Smooth muscle cell (in vitro differentiated cells): ENCODE measurements at regions not wholly inside any gene's neighbourhood (a gene's known extent, or its start where the extent isn't known, plus 50 kb on each side); places are given as distances from the start of the nearest gene placed in this dataset.

ENCODE experiments used
- DNase-seq: peaks from one replicate; lab custom pipeline; 2025; ENCODE audit not compliant: unreplicated experiment; lab: John Stamatoyannopoulos, UW
- H2AFZ ChIP-seq: fragments of 200-600 bp; sonication (generic); 2 replicates; pipeline ENCODE4 v1.6.0; 2016; ENCODE audit warnings: antibody characterized with exemption, low read depth, mild to moderate bottlenecking
- H3F3A ChIP-seq: fragments of 200-600 bp; sonication (generic); 2 replicates; pipeline ENCODE4 v1.6.0; 2017; ENCODE audit warnings: antibody characterized with exemption, low read depth
- H3K27ac ChIP-seq: fragments of 200-600 bp; sonication (generic); 2 replicates; pipeline ENCODE4 v1.5.1; 2016; ENCODE audit warnings: low read depth, mild to moderate bottlenecking
- H3K27me3 ChIP-seq: fragments of 200-600 bp; sonication (generic); 2 replicates; pipeline ENCODE4 v1.6.1; 2016; ENCODE audit warnings: low read depth, mild to moderate bottlenecking
- H3K36me3 ChIP-seq: fragments of 200-600 bp; sonication (generic); 2 replicates; pipeline ENCODE4 v1.5.1; 2016; ENCODE audit warnings: low read depth
- H3K4me1 ChIP-seq: fragments of 200-600 bp; sonication (generic); 2 replicates; pipeline ENCODE4 v1.5.1; 2016; ENCODE audit warnings: low read depth
- H3K4me2 ChIP-seq: fragments of 200-600 bp; sonication (generic); 2 replicates; pipeline ENCODE4 v1.6.0; 2016; ENCODE audit warnings: mild to moderate bottlenecking
- H3K4me3 ChIP-seq: fragments of 200-600 bp; sonication (generic); 2 replicates; pipeline ENCODE4 v1.5.1; 2016; ENCODE audit warnings: mild to moderate bottlenecking
- H3K79me2 ChIP-seq: fragments of 200-600 bp; sonication (generic); 2 replicates; pipeline ENCODE4 v1.6.0; 2016; ENCODE audit warnings: low read depth, mild to moderate bottlenecking
- H3K9ac ChIP-seq: fragments of 200-600 bp; sonication (generic); 2 replicates; pipeline ENCODE4 v1.6.0; 2016; ENCODE audit warnings: low read depth
- H3K9me3 ChIP-seq: fragments of 200-600 bp; sonication (generic); replicated peaks from 2 replicates; pipeline ENCODE4 v1.5.1; 2016; ENCODE audit warnings: low read depth
- H4K20me1 ChIP-seq: fragments of 200-600 bp; sonication (generic); 2 replicates; pipeline ENCODE4 v1.6.0; 2016; ENCODE audit warnings: low read depth
- WGBS: methylation state at CpG from one replicate; pipeline ENCODE4 v1.1.7; 2016; ENCODE audit warnings: low lambda C conversion rate; 5-methylcytosine and 5-hydroxymethylcytosine counted together
- TF ChIP-seq, protein P1 (sequence below): fragments of 200-600 bp; sonication (generic); IDR thresholded peaks from 2 replicates; pipeline ENCODE4 v1.5.1; 2017; ENCODE audit warnings: borderline replicate concordance, mild to moderate bottlenecking, antibody characterized with exemption; ENCODE audit not compliant: insufficient read depth, poor library complexity, severe bottlenecking

DNA sequence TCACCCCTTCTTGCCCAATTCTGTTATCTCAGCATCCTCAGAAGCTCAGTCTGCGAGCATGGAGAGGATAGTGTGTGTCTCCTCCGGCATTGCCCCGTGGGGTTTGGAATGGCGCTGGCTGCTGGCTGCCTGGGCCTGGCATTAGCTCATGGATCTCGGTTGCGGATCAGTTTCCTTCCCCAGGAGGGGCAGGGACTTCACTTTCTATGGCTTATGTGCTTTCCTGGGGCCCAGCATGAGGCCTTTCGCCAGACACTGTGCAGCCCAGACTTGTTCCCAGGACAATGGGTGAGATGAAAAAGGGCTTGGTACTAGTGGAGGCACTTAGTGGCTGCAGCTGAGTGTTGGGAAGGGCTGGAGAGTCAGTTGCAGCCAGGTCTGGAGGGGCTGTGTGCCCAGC is 143.3 kb downstream of the GLI2 start:
- no peak overlapping the region for H3K27ac ChIP-seq
- no peak overlapping the region for H3K9ac ChIP-seq
- peaks cover 71% of the 10 kb centered on the region for H3K79me2 ChIP-seq
- WGBS, result 59% methylated on average over 7 of the region's 7 CpGs
- no peaks in the 10 kb centered on the region for H3K9me3 ChIP-seq
- H3K27me3 ChIP-seq, result no peaks in the 10 kb centered on the region
- DNase-seq, result no peak
- peaks cover 91% of the 10 kb centered on the region for H4K20me1 ChIP-seq
- TF ChIP-seq, protein P1, sequence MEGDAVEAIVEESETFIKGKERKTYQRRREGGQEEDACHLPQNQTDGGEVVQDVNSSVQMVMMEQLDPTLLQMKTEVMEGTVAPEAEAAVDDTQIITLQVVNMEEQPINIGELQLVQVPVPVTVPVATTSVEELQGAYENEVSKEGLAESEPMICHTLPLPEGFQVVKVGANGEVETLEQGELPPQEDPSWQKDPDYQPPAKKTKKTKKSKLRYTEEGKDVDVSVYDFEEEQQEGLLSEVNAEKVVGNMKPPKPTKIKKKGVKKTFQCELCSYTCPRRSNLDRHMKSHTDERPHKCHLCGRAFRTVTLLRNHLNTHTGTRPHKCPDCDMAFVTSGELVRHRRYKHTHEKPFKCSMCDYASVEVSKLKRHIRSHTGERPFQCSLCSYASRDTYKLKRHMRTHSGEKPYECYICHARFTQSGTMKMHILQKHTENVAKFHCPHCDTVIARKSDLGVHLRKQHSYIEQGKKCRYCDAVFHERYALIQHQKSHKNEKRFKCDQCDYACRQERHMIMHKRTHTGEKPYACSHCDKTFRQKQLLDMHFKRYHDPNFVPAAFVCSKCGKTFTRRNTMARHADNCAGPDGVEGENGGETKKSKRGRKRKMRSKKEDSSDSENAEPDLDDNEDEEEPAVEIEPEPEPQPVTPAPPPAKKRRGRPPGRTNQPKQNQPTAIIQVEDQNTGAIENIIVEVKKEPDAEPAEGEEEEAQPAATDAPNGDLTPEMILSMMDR, result no peak
- H3K4me3 ChIP-seq, result no peak overlapping the region
- H3F3A ChIP-seq, result no peaks in the 10 kb centered on the region
- no peak overlapping the region for H3K4me2 ChIP-seq
- peaks cover 21% of the 10 kb centered on the region for H3K4me1 ChIP-seq
- no peaks in the 10 kb centered on the region for H3K36me3 ChIP-seq
- no peak overlapping the region for H2AFZ ChIP-seq

DNA sequence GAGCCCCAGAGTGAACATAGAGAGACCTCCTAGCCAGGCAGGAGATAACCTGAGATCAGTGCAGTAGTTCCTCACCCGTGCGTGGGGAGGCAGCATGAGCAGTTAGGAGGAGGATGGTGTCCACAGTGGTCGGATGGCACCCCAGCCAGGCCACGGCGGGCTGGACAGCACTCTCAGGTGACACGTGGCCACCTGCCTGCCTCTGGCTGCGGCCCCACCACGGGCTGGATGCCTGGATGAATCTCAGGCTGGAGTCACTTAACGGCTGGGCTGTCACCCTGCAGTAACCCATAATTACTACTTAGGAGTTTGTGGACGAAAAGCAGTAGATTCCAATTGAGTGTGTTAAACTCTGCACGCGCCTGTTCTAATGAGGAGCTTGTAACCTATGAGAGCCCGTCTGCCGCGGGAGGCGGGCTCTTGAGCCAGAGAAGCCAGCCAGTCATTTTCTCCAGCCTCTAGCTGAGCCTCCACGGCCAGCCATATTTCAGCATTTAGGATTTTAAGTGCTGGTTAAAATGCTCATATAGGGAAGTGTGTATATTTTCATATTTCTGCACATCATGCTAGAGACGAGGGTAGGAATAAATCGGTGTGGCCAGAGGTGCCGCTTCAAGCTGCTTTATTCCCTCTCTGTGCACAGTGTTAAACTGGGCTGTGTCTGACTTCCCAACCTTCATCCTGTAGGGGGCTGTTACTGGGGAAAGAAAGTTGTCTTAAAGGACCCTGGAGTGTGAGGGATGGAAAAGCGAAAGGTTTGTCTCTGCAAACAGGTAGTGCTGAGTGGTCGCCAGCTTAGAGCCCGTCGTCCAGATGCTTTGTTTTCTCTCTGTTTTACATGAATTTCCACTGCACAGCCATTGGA is 144.0 kb downstream of the GLI2 start:
- Histone ChIP-seq H3K4me1 (peaks cover 18% of the 10 kb centered on the region), H3K27me3 (no peaks in the 10 kb centered on the region), H3K36me3 (no peaks in the 10 kb centered on the region), H3K79me2 (peaks cover 70% of the 10 kb centered on the region), H2AFZ (no peak overlapping the region), H3K27ac (no peak overlapping the region), H3K9me3 (no peaks in the 10 kb centered on the region), H3K4me2 (no peak overlapping the region), H3K9ac (no peak overlapping the region), H4K20me1 (peaks cover 91% of the 10 kb centered on the region), H3K4me3 (no peak overlapping the region), H3F3A (no peaks in the 10 kb centered on the region)
- 81% methylated on average over 24 of the region's 24 CpGs for WGBS
- DNase-seq, result no peak
- TF ChIP-seq, protein P1, result no peak

DNA sequence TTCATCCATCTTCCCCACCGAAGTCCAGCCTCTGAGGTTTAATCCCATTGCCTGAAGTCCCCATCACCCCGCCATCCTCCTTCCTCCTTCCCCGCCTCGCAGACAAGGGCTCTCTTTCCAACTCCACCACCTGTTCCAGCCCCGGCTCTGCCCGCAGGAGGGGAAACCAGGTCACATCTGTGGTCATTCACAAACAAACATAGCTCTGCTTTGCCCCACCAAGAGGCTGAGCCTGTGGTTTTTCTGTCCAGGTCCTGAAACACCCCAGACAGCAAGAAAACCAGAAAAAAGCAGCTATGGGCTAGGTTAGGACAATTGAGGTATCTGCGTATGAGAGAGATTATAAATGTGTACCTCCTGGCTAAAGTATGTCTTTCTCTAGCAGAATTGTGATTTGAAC is 144.7 kb downstream of the GLI2 start:
- Histone ChIP-seq H3K27ac (no peak overlapping the region), H3K27me3 (no peaks in the 10 kb centered on the region), H3K9ac (no peak overlapping the region), H3K4me1 (peaks cover 13% of the 10 kb centered on the region), H3K9me3 (no peaks in the 10 kb centered on the region), H3K4me3 (no peak overlapping the region), H2AFZ (no peak overlapping the region), H3K79me2 (peaks cover 69% of the 10 kb centered on the region), H4K20me1 (peaks cover 91% of the 10 kb centered on the region), H3K36me3 (no peaks in the 10 kb centered on the region), H3F3A (no peaks in the 10 kb centered on the region), H3K4me2 (no peak overlapping the region)
- TF ChIP-seq, protein P1, result no peak
- DNase-seq, result no peak
- 80% methylated on average over 7 of the region's 7 CpGs for WGBS
